IMR-90 (cell line): ENCODE measurements at regions not wholly inside any gene's neighbourhood (a gene's known extent, or its start where the extent isn't known, plus 50 kb on each side); places are given as distances from the start of the nearest gene placed in this dataset.

Experiments used
- ATAC-seq: fragments of 200-7000 bp; cut with Tn5 transposase; 2 replicates; pipeline ENCODE4 v1.9.1; 2020; ENCODE audit warnings: low read depth, mild to moderate bottlenecking, moderate library complexity
- BruUV-seq: library from RNA; stranded (reverse); fragments of 400-500 nt; replicated peaks from 2 replicates; lab custom pipeline; 2021; lab: Mats Ljungman, UMichigan
- CTCF ChIA-PET: fragments of 300-600 bp; formaldehyde crosslinking; extraction: SDS; loops from one replicate; lab custom pipeline; 2021; ENCODE audit warnings: antibody characterized with exemption; lab: Yijun Ruan, JAX
- POLR2A ChIA-PET: fragments of 300-600 bp; sonication (Branson Sonifier 250); formaldehyde crosslinking; loops from one replicate; lab custom pipeline; 2022; ENCODE audit warnings: antibody characterized with exemption; ENCODE audit not compliant: unreplicated experiment; lab: Charles Lee
- DNase-seq: peaks from one replicate; pipeline ENCODE4 v3.0.0; 2013
- H2AFZ ChIP-seq: replicated peaks from 2 replicates; pipeline ENCODE3; 2013; ENCODE audit warnings: low read length, mild to moderate bottlenecking; ENCODE audit not compliant: poor library complexity
- H2AK5ac ChIP-seq: 2 replicates; pipeline ENCODE4 v1.6.1; 2013; ENCODE audit warnings: low read depth, low read length, inconsistent platforms
- H2AK9ac ChIP-seq: replicated peaks from 2 replicates; pipeline ENCODE3; 2013; ENCODE audit warnings: mild to moderate bottlenecking, low read depth, low read length, moderate library complexity; ENCODE audit not compliant: poor library complexity
- H2BK120ac ChIP-seq: 2 replicates; pipeline ENCODE4 v1.6.1; 2013; ENCODE audit warnings: low read depth, low read length, inconsistent platforms
- H2BK15ac ChIP-seq: 3 replicates; pipeline ENCODE4 v1.6.1; 2013; ENCODE audit warnings: low read depth, low read length, inconsistent platforms
- H2BK20ac ChIP-seq: 2 replicates; pipeline ENCODE4 v1.6.1; 2013; ENCODE audit warnings: low read depth, mild to moderate bottlenecking, inconsistent platforms, low read length, moderate library complexity
- H2BK5ac ChIP-seq: 2 replicates; pipeline ENCODE4 v1.6.1; 2013; ENCODE audit warnings: mild to moderate bottlenecking, low read depth, low read length, inconsistent platforms; ENCODE audit not compliant: poor library complexity, severe bottlenecking
- H3K14ac ChIP-seq: replicated peaks from 2 replicates; pipeline ENCODE4 v1.6.1; 2013; ENCODE audit warnings: low read depth, low read length, inconsistent platforms
- H3K18ac ChIP-seq: 2 replicates; pipeline ENCODE4 v1.6.1; 2013; ENCODE audit warnings: low read depth, low read length, control low read depth
- H3K23ac ChIP-seq: 2 replicates; pipeline ENCODE4 v1.6.1; 2013; ENCODE audit warnings: low read depth, low read length, inconsistent platforms
- H3K27ac ChIP-seq: 2 replicates; pipeline ENCODE4 v1.5.1; 2013; ENCODE audit warnings: mild to moderate bottlenecking, control low read depth, low read length; ENCODE audit not compliant: insufficient read depth
- H3K27me3 ChIP-seq: 2 replicates; pipeline ENCODE4 v1.6.1; 2013; ENCODE audit warnings: low read length; ENCODE audit not compliant: control insufficient read depth, insufficient read depth
- H3K36me3 ChIP-seq: 2 replicates; pipeline ENCODE4 v1.6.1; 2013; ENCODE audit warnings: low read length, mixed read lengths; ENCODE audit not compliant: control insufficient read depth, insufficient read depth
- H3K4ac ChIP-seq: 2 replicates; pipeline ENCODE4 v1.6.1; 2013; ENCODE audit warnings: low read depth, low read length, inconsistent platforms
- H3K4me1 ChIP-seq: 2 replicates; pipeline ENCODE4 v1.6.1; 2013; ENCODE audit warnings: low read length, mixed read lengths; ENCODE audit not compliant: control insufficient read depth, insufficient read depth
- H3K4me2 ChIP-seq: 2 replicates; pipeline ENCODE4 v1.6.1; 2013; ENCODE audit warnings: low read depth, mild to moderate bottlenecking, control low read depth, low read length, moderate library complexity
- H3K4me3 ChIP-seq: 2 replicates; pipeline ENCODE4 v1.5.1; 2013; ENCODE audit warnings: low read depth, mild to moderate bottlenecking, control low read depth, low read length, moderate library complexity; ENCODE audit not compliant: insufficient read depth
- H3K56ac ChIP-seq: 2 replicates; pipeline ENCODE4 v1.6.1; 2013; ENCODE audit warnings: low read length, inconsistent platforms; ENCODE audit not compliant: insufficient read depth; ENCODE audit errors: extremely low read depth
- H3K79me1 ChIP-seq, 2 experiments: 2 replicates each; pipeline ENCODE4 v1.6.1; 2013; ENCODE audit warnings: low read length in 2 of 2, inconsistent platforms in 1 of 2, low read depth in 1 of 2
- H3K9ac ChIP-seq: 2 replicates; pipeline ENCODE4 v1.6.1; 2013; ENCODE audit warnings: low read depth, low read length, control low read depth
- H3K9me1 ChIP-seq: 2 replicates; pipeline ENCODE4 v1.6.1; 2013; ENCODE audit warnings: low read length, inconsistent platforms; ENCODE audit not compliant: insufficient read depth
- H3K9me3 ChIP-seq: 2 replicates; pipeline ENCODE4 v1.6.1; 2013; ENCODE audit warnings: low read length; ENCODE audit not compliant: control insufficient read depth, insufficient read depth
- H4K20me1 ChIP-seq: 2 replicates; pipeline ENCODE4 v1.6.1; 2013; ENCODE audit warnings: low read length, inconsistent platforms; ENCODE audit not compliant: insufficient read depth
- H4K5ac ChIP-seq: 2 replicates; pipeline ENCODE4 v1.6.1; 2013; ENCODE audit warnings: mild to moderate bottlenecking, low read depth, low read length, control low read depth
- H4K8ac ChIP-seq, 2 experiments: 2 replicates each; pipeline ENCODE4 v1.6.1; 2013; ENCODE audit warnings: low read depth in 2 of 2, low read length in 2 of 2, control low read depth in 1 of 2, inconsistent platforms in 1 of 2
- H4K91ac ChIP-seq: 2 replicates; pipeline ENCODE4 v1.6.1; 2013; ENCODE audit warnings: low read depth, low read length, inconsistent platforms; ENCODE audit not compliant: insufficient read depth
- MAFK ChIP-seq: IDR thresholded peaks from 2 replicates; pipeline ENCODE4 v1.6.1; 2012; ENCODE audit warnings: low read depth, low read length, improper control_type of control experiment
- MAZ ChIP-seq: IDR thresholded peaks from 2 replicates; pipeline ENCODE4 v1.6.1; 2012; ENCODE audit warnings: low read depth, mild to moderate bottlenecking, low read length, improper control_type of control experiment, moderate library complexity, borderline replicate concordance
- NFE2L2 ChIP-seq: fragments of 150-350 bp; IDR thresholded peaks from 2 replicates; pipeline ENCODE4 v1.6.1; 2016; ENCODE audit warnings: low read depth, mild to moderate bottlenecking, low read length
- USF2 ChIP-seq: fragments of 150-350 bp; IDR thresholded peaks from 2 replicates; pipeline ENCODE4 v1.6.1; 2017; ENCODE audit warnings: mild to moderate bottlenecking, antibody characterized with exemption, low read length, low read depth
- WGBS, 2 experiments: methylation state at CpG; one replicate each; pipeline versions ENCODE4 v1.1.5 to v1.1.7; 2013; ENCODE audit warnings: missing lambda C conversion rate in 2 of 2; ENCODE audit not compliant: insufficient read length in 1 of 2; ENCODE audit errors: extremely low coverage in 2 of 2; 5-methylcytosine and 5-hydroxymethylcytosine counted together
- dilution Hi-C: fragments of 300-500 bp; cut with HindIII; formaldehyde crosslinking; loops from one replicate; pipeline ENCODE4 v1.14.3; 2018; ENCODE audit warnings: low sequenced_read_pairs; ENCODE audit not compliant: unreplicated experiment
- in situ Hi-C: fragments of 300-500 bp; cut with MboI; formaldehyde crosslinking; loops from 3 replicates; pipeline ENCODE4 v1.14.3; 2019; ENCODE audit warnings: low sequenced_read_pairs, inconsistent platforms, mixed read lengths
- intact Hi-C: fragments of 100-400 bp; cut with micrococcal nuclease; formaldehyde crosslinking; loops from 2 replicates; pipeline ENCODE4 v1.10.0; 2022

GRCh38 chr21:28216976-28217523 lies 775.6 kb downstream of the LTN1 start:
- no peaks in the 10 kb centered on the region for H3K9me3 ChIP-seq
- H2BK15ac ChIP-seq, result no peak overlapping the region
- H3K27ac ChIP-seq, result no peak overlapping the region
- no peak overlapping the region for H2AFZ ChIP-seq
- H4K5ac ChIP-seq, result no peak overlapping the region
- WGBS, 2 experiments, result no CpG with 5 or more reads among the region's 1 CpG
- TF ChIP-seq MAZ (no peak), MAFK (no peak), NFE2L2 (no peak), USF2 (no peak)
- H4K20me1 ChIP-seq, result no peaks in the 10 kb centered on the region
- H3K4me1 ChIP-seq, result peaks cover 2% of the 10 kb centered on the region; the same call in 1 of the 2 replicates
- no peak overlapping the region for H3K23ac ChIP-seq
- H2AK5ac ChIP-seq, result peak overlapping the region; percentile 15; the same call in 1 of the 2 replicates
- H3K4me3 ChIP-seq, result no peak overlapping the region
- no peaks in the 10 kb centered on the region for H3K9me1 ChIP-seq
- no peak overlapping the region for H4K8ac ChIP-seq
- no TSS peak for BruUV-seq
- H3K36me3 ChIP-seq, result no peaks in the 10 kb centered on the region
- ATAC-seq (no peak), DNase-seq (no peak)
- H2BK120ac ChIP-seq, result 0 out of 2 replicates have a peak overlapping the region, but pooled peaks have one; percentile 32
- no peak overlapping the region for H3K4me2 ChIP-seq
- H3K18ac ChIP-seq, result peak overlapping the region; percentile 48; the same call in 1 of the 2 replicates
- H3K56ac ChIP-seq, result no peak overlapping the region
- CTCF ChIA-PET, result no interaction called here
- dilution Hi-C loops (no loop called here), intact Hi-C loops (no loop called here), in situ Hi-C loops (no loop called here)
- H3K14ac ChIP-seq, result 0 out of 2 replicates have a peak overlapping the region, but pooled peaks have one; percentile 58
- H3K4ac ChIP-seq, result 0 out of 2 replicates have a peak overlapping the region, but pooled peaks have one; percentile 27
- H2AK9ac ChIP-seq, result no peak overlapping the region
- no peak overlapping the region for H3K9ac ChIP-seq
- no peaks in the 10 kb centered on the region for H3K79me1 ChIP-seq
- no peak overlapping the region for H2BK5ac ChIP-seq
- peak overlapping the region; percentile 32; the same call in 1 of the 2 replicates for H4K91ac ChIP-seq
- no peaks in the 10 kb centered on the region for H3K27me3 ChIP-seq
- POLR2A ChIA-PET, result no interaction called here
- H2BK20ac ChIP-seq, result peak overlapping the region; percentile 35; the same call in 1 of the 2 replicates
